GM23248 (cell line): ENCODE measurements at regions not wholly inside any gene's neighbourhood (a gene's known extent, or its start where the extent isn't known, plus 50 kb on each side); places are given as distances from the start of the nearest gene placed in this dataset.

ENCODE experiments used
- DNase-seq: peaks from one replicate; pipeline ENCODE4 v3.0.0-alpha.2; 2015
- H2AFZ ChIP-seq: fragments of 200-600 bp; sonication (generic); 2 replicates; pipeline ENCODE4 v1.6.1; 2016; ENCODE audit warnings: antibody characterized with exemption
- H3F3A ChIP-seq: fragments of 200-600 bp; sonication (generic); 2 replicates; pipeline ENCODE4 v1.6.1; 2016; ENCODE audit warnings: mild to moderate bottlenecking, antibody characterized with exemption, mixed run types; ENCODE audit not compliant: insufficient read depth
- H3K27ac ChIP-seq: fragments of 200-600 bp; sonication (generic); 2 replicates; pipeline ENCODE4 v1.5.1; 2016; ENCODE audit warnings: mild to moderate bottlenecking
- H3K27me3 ChIP-seq: fragments of 200-600 bp; sonication (generic); replicated peaks from 2 replicates; pipeline ENCODE4 v1.6.1; 2016; ENCODE audit warnings: mild to moderate bottlenecking; ENCODE audit not compliant: insufficient read depth
- H3K36me3 ChIP-seq: fragments of 200-600 bp; sonication (generic); 2 replicates; pipeline ENCODE4 v1.6.1; 2016; ENCODE audit warnings: low read depth, mild to moderate bottlenecking
- H3K4me1 ChIP-seq: fragments of 200-600 bp; sonication (generic); 2 replicates; pipeline ENCODE4 v1.6.1; 2016; ENCODE audit warnings: mild to moderate bottlenecking; ENCODE audit not compliant: insufficient read depth
- H3K4me2 ChIP-seq: fragments of 200-600 bp; sonication (generic); one replicate; pipeline ENCODE4 v1.6.1; 2016; ENCODE audit warnings: mild to moderate bottlenecking; ENCODE audit not compliant: unreplicated experiment
- H3K4me3 ChIP-seq: fragments of 200-600 bp; sonication (generic); 2 replicates; pipeline ENCODE4 v1.5.1; 2016; ENCODE audit warnings: mild to moderate bottlenecking
- H3K79me2 ChIP-seq: fragments of 200-600 bp; sonication (generic); 2 replicates; pipeline ENCODE4 v1.6.1; 2016; ENCODE audit warnings: mild to moderate bottlenecking; ENCODE audit not compliant: insufficient read depth
- H3K9ac ChIP-seq: fragments of 200-600 bp; sonication (generic); 2 replicates; pipeline ENCODE4 v1.6.1; 2016; ENCODE audit warnings: mild to moderate bottlenecking
- H3K9me2 ChIP-seq: fragments of 200-600 bp; sonication (generic); 2 replicates; pipeline ENCODE4 v1.6.1; 2016; ENCODE audit warnings: mixed run types, mild to moderate bottlenecking, moderate library complexity; ENCODE audit not compliant: insufficient read depth
- H3K9me3 ChIP-seq: fragments of 200-600 bp; sonication (generic); one replicate; pipeline ENCODE4 v1.6.1; 2017; ENCODE audit warnings: low read depth
- H4K20me1 ChIP-seq: fragments of 200-600 bp; sonication (generic); 2 replicates; pipeline ENCODE4 v1.6.0; 2016; ENCODE audit not compliant: insufficient read depth
- EZH2 ChIP-seq: fragments of 200-600 bp; sonication (generic); IDR thresholded peaks from 2 replicates; pipeline ENCODE4 v1.6.1; 2018; ENCODE audit warnings: antibody characterized with exemption, mild to moderate bottlenecking; ENCODE audit not compliant: insufficient read depth, poor library complexity, severe bottlenecking
- EZH2phosphoT487 ChIP-seq: fragments of 200-600 bp; sonication (generic); IDR thresholded peaks from 2 replicates; pipeline ENCODE4 v1.6.1; 2018; ENCODE audit warnings: antibody characterized with exemption, moderate library complexity, mild to moderate bottlenecking, low read depth; ENCODE audit not compliant: insufficient read depth
- WGBS, 2 experiments: methylation state at CpG; one replicate each; pipeline ENCODE4 v1.1.6; 2015 to 2017; ENCODE audit warnings: low lambda C conversion rate in 2 of 2, low coverage in 1 of 2; ENCODE audit errors: missing lambda C conversion rate in 2 of 2; 5-methylcytosine and 5-hydroxymethylcytosine counted together
- in situ Hi-C: fragments of 300-500 bp; cut with MboI; formaldehyde crosslinking; loops from 2 replicates; pipeline ENCODE4 v1.15.0; 2020

- H3K4me2 ChIP-seq, result no peak overlapping the region
- no peak overlapping the region for H3K9ac ChIP-seq
- no peaks in the 10 kb centered on the region for H4K20me1 ChIP-seq
- H3K9me3 ChIP-seq, result no peaks in the 10 kb centered on the region
- no peak overlapping the region for H3K4me3 ChIP-seq
- no peak for TF ChIP-seq EZH2
- TF ChIP-seq EZH2phosphoT487, result no peak
- H3K79me2 ChIP-seq, result no peaks in the 10 kb centered on the region
- H3K27ac ChIP-seq, result no peak overlapping the region
- no peak overlapping the region for H2AFZ ChIP-seq
- WGBS, 2 experiments, result 65% methylated on average over 2 of the region's 2 CpGs
- no peaks in the 10 kb centered on the region for H3K36me3 ChIP-seq
- H3K9me2 ChIP-seq, result no peaks in the 10 kb centered on the region
- DNase-seq, result no peak
- in situ Hi-C loops, result no loop called here
- no peaks in the 10 kb centered on the region for H3K27me3 ChIP-seq
- H3F3A ChIP-seq, result no peaks in the 10 kb centered on the region
- H3K4me1 ChIP-seq, result no peaks in the 10 kb centered on the region
Observed at GRCh38 chr7:119556436-119556835, 716.5 kb upstream of the KCND2 start.

GRCh38 chr7:119561751-119562150 is 711.2 kb upstream of the KCND2 start:
- Histone ChIP-seq H3K9me2 (no peaks in the 10 kb centered on the region), H3K4me2 (no peak overlapping the region), H3K9ac (no peak overlapping the region), H3K27me3 (no peaks in the 10 kb centered on the region), H3K36me3 (no peaks in the 10 kb centered on the region), H4K20me1 (no peaks in the 10 kb centered on the region), H3F3A (no peaks in the 10 kb centered on the region), H3K4me3 (no peak overlapping the region), H3K79me2 (no peaks in the 10 kb centered on the region), H2AFZ (no peak overlapping the region), H3K4me1 (no peaks in the 10 kb centered on the region), H3K9me3 (no peaks in the 10 kb centered on the region), H3K27ac (no peak overlapping the region)
- in situ Hi-C loops, result no loop called here
- TF ChIP-seq EZH2phosphoT487, result no peak
- TF ChIP-seq EZH2, result no peak
- DNase-seq, result no peak
- WGBS, 2 experiments, result 20 to 35% methylated on average over 2 of the region's 2 CpGs

- DNase-seq, result no peak
- Histone ChIP-seq H3K4me2 (no peak overlapping the region), H4K20me1 (no peaks in the 10 kb centered on the region), H3K9ac (no peak overlapping the region), H3K9me2 (no peaks in the 10 kb centered on the region), H3K36me3 (no peaks in the 10 kb centered on the region), H2AFZ (no peak overlapping the region), H3K79me2 (no peaks in the 10 kb centered on the region), H3F3A (no peaks in the 10 kb centered on the region), H3K27me3 (no peaks in the 10 kb centered on the region), H3K4me3 (no peak overlapping the region), H3K27ac (no peak overlapping the region), H3K9me3 (no peaks in the 10 kb centered on the region), H3K4me1 (no peaks in the 10 kb centered on the region)
- in situ Hi-C loops, result no loop called here
- 0% methylated on average over 3 of the region's 3 CpGs for WGBS, 2 experiments
- TF ChIP-seq EZH2phosphoT487 (no peak), EZH2 (no peak)
Observed at GRCh38 chr7:119562839-119563238, 710.1 kb upstream of the KCND2 start.

GRCh38 chr7:119571666-119572065 is 701.3 kb upstream of the KCND2 start:
- DNase-seq, result no peak
- no peak overlapping the region for H2AFZ ChIP-seq
- H3K9me2 ChIP-seq, result no peaks in the 10 kb centered on the region
- H3K4me1 ChIP-seq, result no peaks in the 10 kb centered on the region
- H3K27me3 ChIP-seq, result no peaks in the 10 kb centered on the region
- no peaks in the 10 kb centered on the region for H3F3A ChIP-seq
- H3K79me2 ChIP-seq, result no peaks in the 10 kb centered on the region
- no peak overlapping the region for H3K27ac ChIP-seq
- no peaks in the 10 kb centered on the region for H4K20me1 ChIP-seq
- no peaks in the 10 kb centered on the region for H3K9me3 ChIP-seq
- 36 to 42% methylated on average over 1 of the region's 1 CpG for WGBS, 2 experiments
- no peaks in the 10 kb centered on the region for H3K36me3 ChIP-seq
- no peak overlapping the region for H3K9ac ChIP-seq
- TF ChIP-seq EZH2, result no peak
- TF ChIP-seq EZH2phosphoT487, result no peak
- in situ Hi-C loops, result no loop called here
- H3K4me3 ChIP-seq, result no peak overlapping the region
- no peak overlapping the region for H3K4me2 ChIP-seq

GRCh38 chr7:119572132-119572531 is 700.8 kb upstream of the KCND2 start:
- peak; percentile 0 for DNase-seq
- no peak overlapping the region for H3K4me2 ChIP-seq
- no peak overlapping the region for H3K4me3 ChIP-seq
- no peaks in the 10 kb centered on the region for H3K36me3 ChIP-seq
- no peaks in the 10 kb centered on the region for H3K27me3 ChIP-seq
- H4K20me1 ChIP-seq, result no peaks in the 10 kb centered on the region
- in situ Hi-C loops, result no loop called here
- no peak overlapping the region for H3K27ac ChIP-seq
- no peaks in the 10 kb centered on the region for H3K79me2 ChIP-seq
- no peaks in the 10 kb centered on the region for H3F3A ChIP-seq
- TF ChIP-seq EZH2phosphoT487, result no peak
- no peak for TF ChIP-seq EZH2
- H3K9ac ChIP-seq, result no peak overlapping the region
- H2AFZ ChIP-seq, result no peak overlapping the region
- WGBS, 2 experiments, result 18 to 38% methylated on average over 4 of the region's 4 CpGs
- H3K9me3 ChIP-seq, result no peaks in the 10 kb centered on the region
- no peaks in the 10 kb centered on the region for H3K4me1 ChIP-seq
- H3K9me2 ChIP-seq, result no peaks in the 10 kb centered on the region
